ENCODE measurements at regions not wholly inside any gene's neighbourhood (a gene's known extent, or its start where the extent isn't known, plus 50 kb on each side); places are given as distances from the start of the nearest gene placed in this dataset.

- ATAC-seq: no peak
- no peaks in the 10 kb centered on the region for H3K9me1 ChIP-seq (ENCODE audit: control insufficient read depth, insufficient read depth, low read length)
- no peaks in the 10 kb centered on the region for H3K27me3 ChIP-seq (ENCODE audit: control insufficient read depth in 2 of 2, insufficient read depth in 2 of 2, low read length in 2 of 2)
- 0% methylated on average over 2 of the region's 2 CpGs for WGBS (ENCODE audit: insufficient coverage, low coverage, missing lambda C conversion rate)
- POLR2A ChIA-PET: no interaction called here
- intact Hi-C loops (cut with micrococcal nuclease): no loop called here
- FAIRE-seq: no peak
- H3K79me2 ChIP-seq (ENCODE audit: control insufficient read depth, insufficient read depth, low read length): no peaks in the 10 kb centered on the region
- H3K9me3 ChIP-seq (replicated peaks; ENCODE audit: control insufficient read depth, insufficient read depth, low read depth, low read length): no peaks in the 10 kb centered on the region; the same call in 1 of the 2 replicates
- H3K9ac ChIP-seq (ENCODE audit: insufficient read depth in 1 of 2, low read depth in 2 of 2, low read length in 2 of 2): no peak overlapping the region
- in situ Hi-C loops (cut with MboI): no loop called here
- H4K20me1 ChIP-seq (replicated peaks; ENCODE audit: control insufficient read depth, insufficient read depth, low read length): no peaks in the 10 kb centered on the region
- no peaks in the 10 kb centered on the region for H3K36me3 ChIP-seq (ENCODE audit: control insufficient read depth, insufficient read depth, low read length)
- DNase-seq (ENCODE audit: extremely low read depth in 1 of 4, low spot score in 3 of 4): no peak
- CTCF ChIA-PET (ENCODE audit: low intra/inter-chr PET ratio): no interaction called here
- H2AFZ ChIP-seq (ENCODE audit: low read depth, low read length): no peak overlapping the region
- no peak for TF ChIP-seq BRD9 (IDR thresholded peaks at IDR 0.05; ENCODE audit: low read depth, partially characterized antibody)
- no peak for TF ChIP-seq RREB1 (CRISPR knock-in tag; IDR thresholded peaks at IDR 0.05)
- TF ChIP-seq GTF2E2 (tag; IDR thresholded peaks at IDR 0.05): no peak
- TF ChIP-seq ZNF695 (CRISPR knock-in tag; IDR thresholded peaks at IDR 0.05): no peak
- TF ChIP-seq RBM39 (optimal IDR thresholded peaks at IDR 0.05; ENCODE audit: low read depth, low read length): no peak
- TF ChIP-seq CC2D1A (IDR thresholded peaks at IDR 0.05): no peak
- TF ChIP-seq EWSR1 (IDR thresholded peaks at IDR 0.05; ENCODE audit: borderline replicate concordance, low read depth, partially characterized antibody): no peak
- no peak overlapping the region for H3K27ac ChIP-seq (ENCODE audit: extremely low read depth, low read depth, low read length)
- no peak overlapping the region for H3K4me2 ChIP-seq (ENCODE audit: insufficient read depth, low read length)
- no TSS peak for BruUV-seq (replicated peaks)
- H3K4me1 ChIP-seq (replicated peaks in 1 of 2; ENCODE audit: control insufficient read depth in 2 of 2, insufficient read depth in 2 of 2, low read length in 2 of 2): no peaks in the 10 kb centered on the region
- H3K4me3 ChIP-seq: no peak overlapping the region
Observed at GRCh38 chr3:18770800-18771199, 345.7 kb upstream of the SATB1 start.

All from K562 (cell line).